ENCODE measurements at regions not wholly inside any gene's neighbourhood (a gene's known extent, or its start where the extent isn't known, plus 50 kb on each side); places are given as distances from the start of the nearest gene placed in this dataset.

DNA sequence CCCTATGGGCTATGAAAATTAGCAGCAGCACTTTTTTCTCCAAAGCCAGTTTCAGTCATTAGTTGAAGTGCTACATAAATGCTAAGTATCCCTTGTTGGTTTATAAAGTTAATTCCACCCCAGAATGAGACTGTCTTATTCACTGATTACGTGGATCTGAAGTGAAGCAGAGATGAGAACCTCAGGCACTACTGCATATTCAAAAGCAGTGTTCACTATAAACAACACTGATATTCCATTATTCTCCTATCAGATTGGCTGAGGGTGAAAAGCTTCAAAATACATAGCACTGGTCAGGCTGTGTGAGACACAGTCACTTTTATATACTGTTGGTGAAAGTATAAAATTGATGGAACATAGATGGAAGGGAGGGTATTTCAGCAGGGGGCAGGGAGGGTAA, 395.7 kb upstream of the RARB start:
- no peak overlapping the region for H3K4me2 ChIP-seq (ENCODE audit: low read depth, low read length, poor library complexity, severe bottlenecking)
- no peak overlapping the region for H3K9ac ChIP-seq (ENCODE audit: low read length)
- no peaks in the 10 kb centered on the region for H3K79me2 ChIP-seq (ENCODE audit: low read length)
- DNase-seq: no peak
- H2AFZ ChIP-seq (ENCODE audit: low read length): no peak overlapping the region
- H3K27ac ChIP-seq (ENCODE audit: low read length): no peak overlapping the region
- no peaks in the 10 kb centered on the region; the same call in 1 of the 2 replicates for H3K27me3 ChIP-seq (ENCODE audit: low read length)
- H3K9me3 ChIP-seq (ENCODE audit: low read length): no peaks in the 10 kb centered on the region
- no peak overlapping the region for H3K4me3 ChIP-seq (ENCODE audit: low read length)
- H3K9me2 ChIP-seq (replicated peaks; ENCODE audit: insufficient read depth, low read length): no peaks in the 10 kb centered on the region
- H4K20me1 ChIP-seq (ENCODE audit: insufficient read depth, low read depth, low read length): no peaks in the 10 kb centered on the region
- no peaks in the 10 kb centered on the region for H3K36me3 ChIP-seq (ENCODE audit: insufficient read depth, low read length)
- no peaks in the 10 kb centered on the region for H3K4me1 ChIP-seq (ENCODE audit: low read length)

DNA sequence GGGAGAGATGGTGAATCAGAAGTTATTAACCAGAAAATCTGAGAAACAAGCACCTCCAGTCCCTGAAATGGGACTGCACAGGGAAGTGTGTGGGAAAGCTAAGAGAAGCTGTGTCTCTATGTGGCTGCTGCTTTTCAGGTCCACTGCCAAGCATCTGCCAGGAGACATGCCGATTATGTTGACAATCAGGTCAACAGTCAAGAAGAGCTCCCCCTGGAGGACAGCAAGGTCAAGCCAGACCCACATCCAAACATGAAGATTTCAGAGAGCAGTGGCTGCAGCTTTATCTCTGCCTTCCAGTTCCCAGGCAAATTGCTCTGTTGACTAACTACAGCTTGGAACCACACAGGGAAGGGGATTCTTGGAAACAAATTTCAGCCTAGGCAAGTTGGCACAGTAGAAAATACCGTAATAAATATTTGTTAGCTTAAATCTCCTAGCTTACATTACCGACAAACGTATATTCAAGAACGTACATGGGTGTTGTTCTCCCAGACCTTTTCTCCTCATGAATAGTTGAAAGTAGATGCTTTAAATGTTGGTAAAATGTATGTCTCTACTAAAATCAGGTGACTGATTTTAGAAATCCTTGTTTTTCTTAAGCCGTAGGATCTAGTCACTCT, 394.5 kb upstream of the RARB start:
- H2AFZ ChIP-seq (ENCODE audit: low read length): no peak overlapping the region
- H3K9me3 ChIP-seq (ENCODE audit: low read length): no peaks in the 10 kb centered on the region
- no peaks in the 10 kb centered on the region for H3K9me2 ChIP-seq (replicated peaks; ENCODE audit: insufficient read depth, low read length)
- H3K27me3 ChIP-seq (ENCODE audit: low read length): no peaks in the 10 kb centered on the region
- H3K4me3 ChIP-seq (ENCODE audit: low read length): no peak overlapping the region
- H4K20me1 ChIP-seq (ENCODE audit: insufficient read depth, low read depth, low read length): no peaks in the 10 kb centered on the region
- H3K36me3 ChIP-seq (ENCODE audit: insufficient read depth, low read length): no peaks in the 10 kb centered on the region
- H3K4me1 ChIP-seq (ENCODE audit: low read length): no peaks in the 10 kb centered on the region
- no peak overlapping the region for H3K4me2 ChIP-seq (ENCODE audit: low read depth, low read length, poor library complexity, severe bottlenecking)
- H3K9ac ChIP-seq (ENCODE audit: low read length): no peak overlapping the region
- peak; percentile 88 for DNase-seq
- no peak overlapping the region for H3K27ac ChIP-seq (ENCODE audit: low read length)
- no peaks in the 10 kb centered on the region for H3K79me2 ChIP-seq (ENCODE audit: low read length)

DNA sequence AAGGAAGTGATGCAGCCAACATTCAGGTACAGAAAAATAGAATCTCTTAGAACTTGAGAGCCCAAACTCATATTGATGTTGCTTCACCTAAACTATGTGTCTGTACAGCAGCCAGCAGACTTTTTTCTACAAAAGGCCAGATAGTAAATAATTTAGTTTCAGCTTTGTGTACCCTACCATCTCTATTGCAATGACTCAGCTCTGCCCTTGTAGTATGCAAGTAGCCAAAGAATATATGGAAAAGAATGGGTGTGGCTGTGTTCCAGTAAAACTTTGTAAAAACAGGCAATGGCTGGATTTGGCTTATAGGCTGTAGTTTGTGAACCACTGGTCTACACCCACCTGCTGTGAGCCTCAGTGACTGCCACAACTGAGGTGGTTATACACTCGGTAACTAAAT, 392.5 kb upstream of the RARB start:
- H4K20me1 ChIP-seq (ENCODE audit: insufficient read depth, low read depth, low read length): no peaks in the 10 kb centered on the region
- no peaks in the 10 kb centered on the region for H3K36me3 ChIP-seq (ENCODE audit: insufficient read depth, low read length)
- H3K4me2 ChIP-seq (ENCODE audit: low read depth, low read length, poor library complexity, severe bottlenecking): no peak overlapping the region
- H3K9ac ChIP-seq (ENCODE audit: low read length): no peak overlapping the region
- no peak overlapping the region for H3K4me3 ChIP-seq (ENCODE audit: low read length)
- H2AFZ ChIP-seq (ENCODE audit: low read length): no peak overlapping the region
- H3K9me3 ChIP-seq (ENCODE audit: low read length): no peaks in the 10 kb centered on the region
- DNase-seq: no peak
- no peaks in the 10 kb centered on the region for H3K9me2 ChIP-seq (replicated peaks; ENCODE audit: insufficient read depth, low read length)
- H3K4me1 ChIP-seq (ENCODE audit: low read length): no peaks in the 10 kb centered on the region
- no peaks in the 10 kb centered on the region for H3K79me2 ChIP-seq (ENCODE audit: low read length)
- H3K27me3 ChIP-seq (ENCODE audit: low read length): no peaks in the 10 kb centered on the region
- H3K27ac ChIP-seq (ENCODE audit: low read length): no peak overlapping the region

DNA sequence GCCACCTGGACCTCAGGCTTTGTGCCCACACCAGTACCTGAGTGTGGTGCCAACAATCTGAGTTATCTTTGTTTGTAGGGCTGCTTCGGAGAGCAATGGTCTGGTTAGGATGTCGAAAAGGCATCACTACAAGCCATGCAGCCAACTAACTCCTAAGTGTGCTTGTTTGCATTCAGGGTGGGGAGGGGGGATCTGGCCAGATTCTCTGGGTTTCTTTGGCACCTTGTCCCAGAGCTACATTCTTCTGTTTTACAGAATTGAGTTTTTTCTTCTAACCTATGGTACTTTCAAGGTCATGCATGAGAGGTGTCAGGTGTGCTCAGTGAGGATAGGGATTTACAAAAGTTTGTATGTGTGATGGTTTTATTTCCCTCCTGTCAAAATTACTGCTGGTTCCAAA, 391.4 kb upstream of the RARB start:
- Histone ChIP-seq H3K36me3 (ENCODE audit: insufficient read depth, low read length) (no peaks in the 10 kb centered on the region), H3K4me3 (ENCODE audit: low read length) (no peak overlapping the region), H3K9me2 (replicated peaks; ENCODE audit: insufficient read depth, low read length) (no peaks in the 10 kb centered on the region), H2AFZ (ENCODE audit: low read length) (no peak overlapping the region), H3K9ac (ENCODE audit: low read length) (no peak overlapping the region), H4K20me1 (ENCODE audit: insufficient read depth, low read depth, low read length) (no peaks in the 10 kb centered on the region), H3K4me2 (ENCODE audit: low read depth, low read length, poor library complexity, severe bottlenecking) (no peak overlapping the region), H3K79me2 (ENCODE audit: low read length) (no peaks in the 10 kb centered on the region), H3K27me3 (ENCODE audit: low read length) (no peaks in the 10 kb centered on the region), H3K9me3 (ENCODE audit: low read length) (no peaks in the 10 kb centered on the region), H3K27ac (ENCODE audit: low read length) (no peak overlapping the region), H3K4me1 (ENCODE audit: low read length) (no peaks in the 10 kb centered on the region)
- no peak for DNase-seq

DNA sequence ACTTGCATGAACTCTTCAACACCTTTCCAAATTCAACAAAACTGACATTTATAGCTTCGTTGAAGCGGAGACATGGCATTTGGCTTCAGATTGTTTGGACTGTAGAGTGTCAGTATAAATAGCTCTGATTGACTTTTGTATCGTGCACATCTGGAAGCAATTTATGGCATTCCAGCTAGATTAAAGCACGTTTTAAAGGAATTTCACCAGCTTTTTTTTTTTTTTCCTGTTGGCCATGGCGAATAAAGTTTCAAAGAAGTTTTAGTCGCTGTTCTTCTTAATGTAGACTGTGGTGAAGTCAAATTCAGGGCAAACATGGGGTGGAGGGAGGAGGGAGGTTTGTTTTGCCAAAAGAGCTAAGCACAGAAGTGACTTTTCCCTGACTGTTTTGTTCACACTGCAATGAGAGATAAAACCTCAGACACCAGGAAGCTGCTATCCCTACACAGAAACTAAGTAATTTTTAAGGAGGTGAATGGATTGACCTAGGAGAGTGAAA, 391.0 kb upstream of the RARB start:
- no peaks in the 10 kb centered on the region for H4K20me1 ChIP-seq (ENCODE audit: insufficient read depth, low read depth, low read length)
- H3K9me3 ChIP-seq (ENCODE audit: low read length): no peaks in the 10 kb centered on the region
- no peaks in the 10 kb centered on the region for H3K4me1 ChIP-seq (ENCODE audit: low read length)
- no peak overlapping the region for H3K27ac ChIP-seq (ENCODE audit: low read length)
- no peaks in the 10 kb centered on the region for H3K9me2 ChIP-seq (replicated peaks; ENCODE audit: insufficient read depth, low read length)
- no peak for DNase-seq
- H3K27me3 ChIP-seq (ENCODE audit: low read length): no peaks in the 10 kb centered on the region
- no peak overlapping the region for H3K9ac ChIP-seq (ENCODE audit: low read length)
- no peak overlapping the region for H2AFZ ChIP-seq (ENCODE audit: low read length)
- no peaks in the 10 kb centered on the region for H3K36me3 ChIP-seq (ENCODE audit: insufficient read depth, low read length)
- no peak overlapping the region for H3K4me2 ChIP-seq (ENCODE audit: low read depth, low read length, poor library complexity, severe bottlenecking)
- H3K79me2 ChIP-seq (ENCODE audit: low read length): no peaks in the 10 kb centered on the region
- no peak overlapping the region for H3K4me3 ChIP-seq (ENCODE audit: low read length)

DNA sequence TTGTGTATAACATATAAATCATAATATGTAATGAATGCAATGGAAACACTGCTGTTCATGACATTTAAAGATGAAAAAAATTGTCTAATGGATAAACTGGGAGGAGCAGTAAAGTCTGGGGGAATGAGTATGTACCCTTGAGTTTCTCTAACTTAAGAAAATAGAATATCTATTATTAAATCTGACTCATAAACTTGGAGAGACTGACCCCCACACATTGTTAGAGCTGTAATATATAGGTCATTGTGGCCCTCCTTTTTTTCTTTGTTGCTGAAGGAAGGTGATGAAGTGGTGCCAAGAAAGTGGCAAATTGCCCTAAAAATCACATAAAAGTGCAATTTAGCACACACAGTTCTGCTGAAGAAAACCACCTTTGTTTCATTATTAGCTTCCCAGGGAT, 389.8 kb upstream of the RARB start:
- no peaks in the 10 kb centered on the region for H3K9me2 ChIP-seq (replicated peaks; ENCODE audit: insufficient read depth, low read length)
- DNase-seq: no peak
- no peaks in the 10 kb centered on the region for H3K27me3 ChIP-seq (ENCODE audit: low read length)
- H3K9ac ChIP-seq (ENCODE audit: low read length): no peak overlapping the region
- no peaks in the 10 kb centered on the region for H3K9me3 ChIP-seq (ENCODE audit: low read length)
- no peaks in the 10 kb centered on the region for H4K20me1 ChIP-seq (ENCODE audit: insufficient read depth, low read depth, low read length)
- H3K79me2 ChIP-seq (ENCODE audit: low read length): no peaks in the 10 kb centered on the region
- H2AFZ ChIP-seq (ENCODE audit: low read length): no peak overlapping the region
- no peaks in the 10 kb centered on the region for H3K4me1 ChIP-seq (ENCODE audit: low read length)
- H3K36me3 ChIP-seq (ENCODE audit: insufficient read depth, low read length): no peaks in the 10 kb centered on the region
- H3K4me2 ChIP-seq (ENCODE audit: low read depth, low read length, poor library complexity, severe bottlenecking): no peak overlapping the region
- no peak overlapping the region for H3K4me3 ChIP-seq (ENCODE audit: low read length)
- no peak overlapping the region for H3K27ac ChIP-seq (ENCODE audit: low read length)

DNA sequence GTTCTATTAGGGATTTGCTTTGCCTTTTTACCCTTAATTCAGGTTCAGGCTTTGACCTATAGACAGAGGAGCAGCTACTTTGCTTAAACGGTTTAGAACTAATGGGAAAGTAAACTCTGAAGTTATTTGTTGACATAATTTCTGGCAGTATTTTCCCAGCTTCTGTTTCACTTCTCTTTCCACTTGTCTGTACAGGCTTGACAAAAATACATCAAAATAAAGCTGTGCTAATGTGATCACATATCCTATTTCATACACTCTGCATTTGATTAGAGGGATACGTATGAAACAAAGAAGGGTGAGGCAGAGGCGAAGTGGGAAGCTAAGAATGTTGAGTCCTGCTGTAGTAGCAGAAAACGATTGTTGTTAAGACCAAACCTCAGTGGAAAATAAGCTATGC, 389.1 kb upstream of the RARB start:
- no peaks in the 10 kb centered on the region for H3K9me2 ChIP-seq (replicated peaks; ENCODE audit: insufficient read depth, low read length)
- H3K27ac ChIP-seq (ENCODE audit: low read length): no peak overlapping the region
- H3K79me2 ChIP-seq (ENCODE audit: low read length): no peaks in the 10 kb centered on the region
- H3K9me3 ChIP-seq (ENCODE audit: low read length): no peaks in the 10 kb centered on the region
- H3K27me3 ChIP-seq (ENCODE audit: low read length): no peaks in the 10 kb centered on the region
- no peaks in the 10 kb centered on the region for H3K36me3 ChIP-seq (ENCODE audit: insufficient read depth, low read length)
- no peak overlapping the region for H3K4me3 ChIP-seq (ENCODE audit: low read length)
- no peaks in the 10 kb centered on the region for H3K4me1 ChIP-seq (ENCODE audit: low read length)
- no peak overlapping the region for H2AFZ ChIP-seq (ENCODE audit: low read length)
- no peak overlapping the region for H3K9ac ChIP-seq (ENCODE audit: low read length)
- DNase-seq: no peak
- H3K4me2 ChIP-seq (ENCODE audit: low read depth, low read length, poor library complexity, severe bottlenecking): no peak overlapping the region
- H4K20me1 ChIP-seq (ENCODE audit: insufficient read depth, low read depth, low read length): no peaks in the 10 kb centered on the region

DNA sequence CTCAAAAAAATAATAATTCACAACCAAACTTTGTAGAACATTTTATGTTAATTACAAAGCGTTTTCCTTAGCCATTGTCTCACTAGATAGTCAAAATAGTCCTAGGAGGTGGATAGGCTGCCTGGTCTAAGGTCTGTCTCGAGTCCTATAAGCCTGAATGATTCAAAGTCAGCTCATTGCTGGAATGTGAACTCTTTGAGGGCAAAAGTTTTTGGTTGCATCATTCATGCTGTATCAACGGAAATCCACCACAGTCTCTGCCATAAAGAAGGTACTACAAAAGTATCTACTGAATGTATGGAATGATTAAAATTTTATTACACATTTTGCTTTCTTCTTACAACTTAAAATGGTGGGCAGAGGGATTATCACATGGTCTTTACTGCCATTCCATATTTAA, 387.3 kb upstream of the RARB start:
- Histone ChIP-seq H2AFZ (ENCODE audit: low read length) (no peak overlapping the region), H4K20me1 (ENCODE audit: insufficient read depth, low read depth, low read length) (no peaks in the 10 kb centered on the region), H3K36me3 (ENCODE audit: insufficient read depth, low read length) (no peaks in the 10 kb centered on the region), H3K4me1 (ENCODE audit: low read length) (no peaks in the 10 kb centered on the region), H3K27me3 (ENCODE audit: low read length) (no peaks in the 10 kb centered on the region), H3K4me3 (ENCODE audit: low read length) (no peak overlapping the region), H3K9ac (ENCODE audit: low read length) (no peak overlapping the region), H3K27ac (ENCODE audit: low read length) (no peak overlapping the region), H3K4me2 (ENCODE audit: low read depth, low read length, poor library complexity, severe bottlenecking) (no peak overlapping the region), H3K9me2 (replicated peaks; ENCODE audit: insufficient read depth, low read length) (no peaks in the 10 kb centered on the region), H3K9me3 (ENCODE audit: low read length) (no peaks in the 10 kb centered on the region), H3K79me2 (ENCODE audit: low read length) (no peaks in the 10 kb centered on the region)
- no peak for DNase-seq
